ENCODE measurements at regions not wholly inside any gene's neighbourhood (a gene's known extent, or its start where the extent isn't known, plus 50 kb on each side); places are given as distances from the start of the nearest gene placed in this dataset.
A peak's percentile ranks its signal among the peaks of the same experiment; 100 is the strongest.

DNA sequence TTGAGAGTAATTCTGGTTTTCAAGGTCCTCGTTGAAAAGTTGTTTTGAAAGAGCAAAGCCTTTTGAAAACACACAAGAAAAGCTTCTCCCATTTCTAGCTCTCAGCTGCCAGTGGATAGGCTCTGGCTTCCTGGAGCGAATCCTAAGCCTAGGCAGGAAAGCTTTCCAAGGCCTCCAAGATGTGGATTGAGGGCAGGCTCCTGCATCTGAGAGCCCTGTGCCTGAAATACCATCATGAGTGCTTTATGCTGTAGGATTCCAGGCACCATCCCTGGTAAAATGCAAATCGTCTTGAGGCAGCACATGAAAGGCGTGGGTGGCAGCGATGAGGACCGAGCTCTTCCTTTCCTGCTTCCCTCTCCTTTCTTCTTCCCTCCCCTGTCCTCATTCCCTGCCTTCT lies 60.7 kb upstream of the CORO2B start:
- intact Hi-C loops (cut with DNase I): loop anchor here in 3 of 10 donors (10.0 kb wide), 3 partner anchors 83 to 213 kb away; partner anchors contain the start of gene ITGA11 (in 1 of the 3)
- DNase-seq (no peak), ATAC-seq (peak in 2 of 4 donors; percentile 17 to 40)
- H3K27me3 ChIP-seq: no peaks in the 10 kb centered on the region
- H3K4me1 ChIP-seq: peaks cover 0 to 21% (median 15%) of the 10 kb centered on the region in 12 donors
- no peak overlapping the region for H3K4me3 ChIP-seq
- TF ChIP-seq POLR2A (IDR thresholded peaks at IDR 0.05): no peak
- TF ChIP-seq, protein P1, sequence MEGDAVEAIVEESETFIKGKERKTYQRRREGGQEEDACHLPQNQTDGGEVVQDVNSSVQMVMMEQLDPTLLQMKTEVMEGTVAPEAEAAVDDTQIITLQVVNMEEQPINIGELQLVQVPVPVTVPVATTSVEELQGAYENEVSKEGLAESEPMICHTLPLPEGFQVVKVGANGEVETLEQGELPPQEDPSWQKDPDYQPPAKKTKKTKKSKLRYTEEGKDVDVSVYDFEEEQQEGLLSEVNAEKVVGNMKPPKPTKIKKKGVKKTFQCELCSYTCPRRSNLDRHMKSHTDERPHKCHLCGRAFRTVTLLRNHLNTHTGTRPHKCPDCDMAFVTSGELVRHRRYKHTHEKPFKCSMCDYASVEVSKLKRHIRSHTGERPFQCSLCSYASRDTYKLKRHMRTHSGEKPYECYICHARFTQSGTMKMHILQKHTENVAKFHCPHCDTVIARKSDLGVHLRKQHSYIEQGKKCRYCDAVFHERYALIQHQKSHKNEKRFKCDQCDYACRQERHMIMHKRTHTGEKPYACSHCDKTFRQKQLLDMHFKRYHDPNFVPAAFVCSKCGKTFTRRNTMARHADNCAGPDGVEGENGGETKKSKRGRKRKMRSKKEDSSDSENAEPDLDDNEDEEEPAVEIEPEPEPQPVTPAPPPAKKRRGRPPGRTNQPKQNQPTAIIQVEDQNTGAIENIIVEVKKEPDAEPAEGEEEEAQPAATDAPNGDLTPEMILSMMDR (IDR thresholded peaks at IDR 0.05): no peak
- peak overlapping the region in 9 of 12 donors; percentile 13 to 68 (median 51) for H3K27ac ChIP-seq
- peaks cover 0 to 11% (median 0%) of the 10 kb centered on the region in 12 donors for H3K9me3 ChIP-seq
- 65 to 73% (median 72%) methylated on average over 6 of the region's 6 CpGs for WGBS, 4 donors
- no peaks in the 10 kb centered on the region for H3K36me3 ChIP-seq

DNA sequence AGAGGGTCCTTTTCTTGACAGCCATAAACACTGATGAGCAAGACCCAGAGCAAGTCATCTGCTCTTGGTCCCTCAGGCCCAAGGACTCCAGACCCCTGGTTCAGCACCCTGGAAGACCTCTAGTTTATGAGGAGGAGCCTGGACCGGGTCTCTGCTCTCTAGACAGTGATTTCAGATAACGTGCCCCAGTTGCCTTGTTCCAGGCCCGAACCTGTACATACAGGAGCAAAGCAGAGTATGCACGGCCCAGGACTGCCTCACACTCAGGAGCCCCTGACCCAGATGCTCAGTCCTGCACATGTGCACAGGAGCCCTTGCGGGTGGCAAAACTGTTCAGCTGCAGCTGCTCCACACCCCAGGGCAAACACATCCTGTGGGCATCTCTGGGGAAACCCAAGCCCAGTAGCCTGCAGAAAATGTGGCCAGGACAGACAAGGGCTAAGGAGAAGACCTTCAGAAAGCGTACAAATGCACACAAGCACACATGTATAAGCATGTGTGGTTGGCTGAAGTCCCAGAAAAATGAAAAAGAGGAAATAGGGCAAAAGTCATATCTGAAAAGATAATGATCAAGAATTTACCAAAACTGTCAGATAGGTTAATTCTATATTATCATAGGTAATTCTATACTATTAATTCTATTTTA lies 59.9 kb upstream of the CORO2B start:
- WGBS, 4 donors: 74 to 90% (median 86%) methylated on average over 4 to 6 of the region's 6 CpGs
- Histone ChIP-seq H3K4me3 (no peak overlapping the region), H3K4me1 (peaks cover 0 to 21% (median 15%) of the 10 kb centered on the region in 12 donors), H3K27ac (peak overlapping the region in 1 of 12 donors; percentile 68), H3K27me3 (no peaks in the 10 kb centered on the region), H3K9me3 (peaks cover 0 to 3% (median 0%) of the 10 kb centered on the region in 12 donors), H3K36me3 (no peaks in the 10 kb centered on the region)
- ATAC-seq: peak in 1 of 4 donors; percentile 15
- TF ChIP-seq, protein P1 (IDR thresholded peaks at IDR 0.05): no peak
- TF ChIP-seq POLR2A (IDR thresholded peaks at IDR 0.05): no peak
- intact Hi-C loops (cut with DNase I): loop anchor here in 3 of 10 donors (10.0 kb wide), 3 partner anchors 84 to 214 kb away; partner anchors contain the start of gene ITGA11 (in 1 of the 3)
- DNase-seq: no peak

DNA sequence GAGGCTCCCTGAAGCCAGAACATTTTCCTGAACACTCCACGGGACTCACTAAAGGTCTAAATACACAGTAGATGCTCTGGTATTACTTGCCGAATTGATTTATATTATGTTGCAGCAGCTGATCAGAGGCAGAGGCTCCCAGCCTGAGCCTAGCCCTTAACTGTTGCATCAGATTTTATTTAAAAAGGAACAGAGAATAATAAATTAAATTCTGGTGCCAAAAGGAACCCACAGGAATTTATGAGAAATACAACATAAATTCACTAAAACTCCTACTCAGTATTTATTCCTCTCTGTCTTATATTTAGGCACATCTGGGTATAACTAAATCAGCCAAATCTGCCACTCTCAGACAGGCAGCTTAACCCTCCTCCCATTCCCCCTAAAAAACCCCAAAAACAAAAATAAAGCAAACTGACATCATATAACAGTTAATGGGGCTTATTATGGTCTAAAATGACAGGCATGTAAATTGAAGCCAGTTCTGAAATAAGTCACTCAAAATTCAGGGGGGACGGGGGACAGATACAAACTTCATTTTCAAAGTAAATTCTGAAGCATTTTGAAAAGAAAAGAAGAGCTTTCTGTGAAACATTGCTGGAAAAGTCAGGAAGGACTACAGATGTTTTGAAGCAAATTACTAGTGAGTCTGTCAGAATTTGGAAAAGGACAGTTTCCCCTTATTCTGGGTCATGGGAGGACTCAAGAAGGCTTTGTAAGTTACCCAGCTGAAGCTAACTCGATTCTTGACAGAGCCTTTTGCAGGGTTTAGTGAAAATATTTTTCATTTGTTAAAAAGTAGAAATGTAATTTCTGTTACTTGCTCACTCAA lies 53.8 kb upstream of the CORO2B start:
- H3K27me3 ChIP-seq: no peaks in the 10 kb centered on the region
- H3K36me3 ChIP-seq: no peaks in the 10 kb centered on the region
- TF ChIP-seq, protein P1 (IDR thresholded peaks at IDR 0.05): no peak
- no peak for TF ChIP-seq POLR2A (IDR thresholded peaks at IDR 0.05)
- H3K4me1 ChIP-seq: peaks cover 0 to 14% (median 0%) of the 10 kb centered on the region in 12 donors
- H3K27ac ChIP-seq: peak overlapping the region in 8 of 12 donors; percentile 15 to 66 (median 56)
- intact Hi-C loops (cut with DNase I): no loop called here
- WGBS, 4 donors: 66 to 81% (median 73%) methylated on average over 4 of the region's 4 CpGs
- no peaks in the 10 kb centered on the region for H3K9me3 ChIP-seq
- peak in 1 of 4 donors; percentile 57 for ATAC-seq
- no peak overlapping the region for H3K4me3 ChIP-seq
- DNase-seq: no peak

DNA sequence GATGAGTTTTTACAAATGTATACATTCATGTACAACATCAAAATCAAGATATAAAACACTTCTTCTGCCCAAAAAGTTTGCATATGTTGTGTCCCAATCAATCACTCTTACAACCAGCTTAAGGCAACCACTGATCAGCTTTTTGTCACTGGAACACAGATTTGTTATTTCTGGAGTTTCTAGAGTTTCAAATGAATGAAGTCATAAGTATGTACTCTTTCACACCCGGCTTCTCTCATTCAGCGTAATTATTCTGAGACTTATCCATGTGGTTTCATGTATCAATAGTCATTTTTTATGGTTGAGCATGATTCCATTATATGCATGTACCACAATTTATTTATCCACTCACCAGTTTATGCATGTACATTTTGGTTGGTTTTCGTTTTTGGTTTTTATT lies 53.0 kb upstream of the CORO2B start:
- DNase-seq: no peak
- intact Hi-C loops (cut with DNase I): no loop called here
- Histone ChIP-seq H3K27ac (peak overlapping the region in 5 of 12 donors; percentile 15 to 65 (median 63)), H3K4me1 (peaks cover 0 to 14% (median 0%) of the 10 kb centered on the region in 12 donors), H3K27me3 (no peaks in the 10 kb centered on the region), H3K36me3 (no peaks in the 10 kb centered on the region), H3K4me3 (no peak overlapping the region), H3K9me3 (peaks cover 0 to 3% (median under 1%) of the 10 kb centered on the region in 12 donors)
- WGBS, 4 donors: 85 to 90% (median 88%) methylated on average over 3 of the region's 3 CpGs
- TF ChIP-seq, protein P1 (IDR thresholded peaks at IDR 0.05): no peak
- no peak for TF ChIP-seq POLR2A (IDR thresholded peaks at IDR 0.05)
- ATAC-seq: no peak

Data from heart left ventricle (tissue), 16 donors.